ENCODE measurements at regions not wholly inside any gene's neighbourhood (a gene's known extent, or its start where the extent isn't known, plus 50 kb on each side); places are given as distances from the start of the nearest gene placed in this dataset.

- no peaks in the 10 kb centered on the region for H3K9me3 ChIP-seq
- H3K4me3 ChIP-seq: no peak overlapping the region
- H3K27ac ChIP-seq: no peak overlapping the region
- H3K4me1 ChIP-seq: no peaks in the 10 kb centered on the region
- intact Hi-C loops (cut with DNase I; ENCODE audit: low total_unique reads): no loop called here
- H3K36me3 ChIP-seq: no peaks in the 10 kb centered on the region
- no peak for DNase-seq
- H3K27me3 ChIP-seq: no peaks in the 10 kb centered on the region
- TF ChIP-seq POLR2A (IDR thresholded peaks at IDR 0.05) (no peak), CTCF (IDR thresholded peaks at IDR 0.05) (no peak)
Measured at GRCh38 chr18:70622622-70623419, 334.0 kb downstream of the SOCS6 start.

- Histone ChIP-seq H3K27ac (no peak overlapping the region), H3K4me1 (no peaks in the 10 kb centered on the region), H3K9me3 (no peaks in the 10 kb centered on the region), H3K36me3 (no peaks in the 10 kb centered on the region), H3K4me3 (no peak overlapping the region), H3K27me3 (no peaks in the 10 kb centered on the region)
- TF ChIP-seq CTCF (IDR thresholded peaks at IDR 0.05) (no peak), POLR2A (IDR thresholded peaks at IDR 0.05) (no peak)
- DNase-seq: no peak
- intact Hi-C loops (cut with DNase I; ENCODE audit: low total_unique reads): no loop called here
Measured at GRCh38 chr18:70621710-70622109, 332.9 kb downstream of the SOCS6 start.

- TF ChIP-seq POLR2A (IDR thresholded peaks at IDR 0.05) (no peak), CTCF (IDR thresholded peaks at IDR 0.05) (no peak)
- intact Hi-C loops (cut with DNase I; ENCODE audit: low total_unique reads): no loop called here
- no peaks in the 10 kb centered on the region for H3K4me1 ChIP-seq
- no peaks in the 10 kb centered on the region for H3K27me3 ChIP-seq
- H3K9me3 ChIP-seq: no peaks in the 10 kb centered on the region
- H3K36me3 ChIP-seq: no peaks in the 10 kb centered on the region
- H3K27ac ChIP-seq: no peak overlapping the region
- no peak for DNase-seq
- H3K4me3 ChIP-seq: no peak overlapping the region
Measured at GRCh38 chr18:70620837-70621612, 332.2 kb downstream of the SOCS6 start.

GRCh38 chr18:70617020-70617763 is 328.3 kb downstream of the SOCS6 start:
- Histone ChIP-seq H3K27ac (no peak overlapping the region), H3K36me3 (no peaks in the 10 kb centered on the region), H3K9me3 (no peaks in the 10 kb centered on the region), H3K27me3 (no peaks in the 10 kb centered on the region), H3K4me3 (no peak overlapping the region), H3K4me1 (no peaks in the 10 kb centered on the region)
- no peak for DNase-seq
- TF ChIP-seq POLR2A (IDR thresholded peaks at IDR 0.05) (no peak), CTCF (IDR thresholded peaks at IDR 0.05) (no peak)
- intact Hi-C loops (cut with DNase I; ENCODE audit: low total_unique reads): no loop called here

Data from uterus (tissue), 3 donors.